DND-41 (cell line): ENCODE measurements at regions not wholly inside any gene's neighbourhood (a gene's known extent, or its start where the extent isn't known, plus 50 kb on each side); places are given as distances from the start of the nearest gene placed in this dataset.

Experiments used
- ATAC-seq: fragments of 200-7000 bp; cut with Tn5 transposase; 3 replicates; pipeline ENCODE4 v1.9.1; 2021; ENCODE audit warnings: low read depth; ENCODE audit not compliant: insufficient read depth
- DNase-seq: peaks from one replicate; pipeline ENCODE4 v3.0.0-alpha.2; 2020
- H2AFZ ChIP-seq: 2 replicates; pipeline ENCODE4 v1.6.0; 2012; ENCODE audit warnings: low read depth, low read length
- H3K27ac ChIP-seq: 2 replicates; pipeline ENCODE4 v1.5.1; 2012; ENCODE audit warnings: low read length, inconsistent platforms
- H3K27me3 ChIP-seq: fragments of 200-600 bp; sonication (generic); 2 replicates; pipeline ENCODE4 v1.6.0; 2012; ENCODE audit warnings: low read length, mild to moderate bottlenecking, inconsistent platforms; ENCODE audit not compliant: insufficient read depth, poor library complexity
- H3K36me3 ChIP-seq: 2 replicates; pipeline ENCODE4 v1.5.1; 2012; ENCODE audit warnings: low read length, inconsistent platforms; ENCODE audit not compliant: insufficient read depth
- H3K4me1 ChIP-seq: 2 replicates; pipeline ENCODE4 v1.5.1; 2012; ENCODE audit warnings: mild to moderate bottlenecking, low read length; ENCODE audit not compliant: insufficient read depth
- H3K4me2 ChIP-seq: 2 replicates; pipeline ENCODE4 v1.6.0; 2012; ENCODE audit warnings: mild to moderate bottlenecking, moderate library complexity, low read length, inconsistent platforms; ENCODE audit not compliant: insufficient read depth
- H3K4me3 ChIP-seq, 2 experiments: fragments of 200-600 bp in 1 of 2; shearing (Covaris generic) in 1 of 2; 2 replicates each; pipeline ENCODE4 v1.5.1; 2012 to 2016; ENCODE audit warnings: inconsistent platforms in 2 of 2, low read length in 2 of 2, mild to moderate bottlenecking in 2 of 2, low read depth in 1 of 2, moderate library complexity in 1 of 2
- H3K79me2 ChIP-seq: 2 replicates; pipeline ENCODE4 v1.6.0; 2012; ENCODE audit warnings: low read length, inconsistent platforms; ENCODE audit not compliant: insufficient read depth
- H3K9ac ChIP-seq: 2 replicates; pipeline ENCODE4 v1.6.0; 2012; ENCODE audit warnings: low read depth, mild to moderate bottlenecking, inconsistent platforms, low read length, moderate library complexity
- H3K9me3 ChIP-seq: 2 replicates; pipeline ENCODE4 v1.5.1; 2012; ENCODE audit warnings: low read length, moderate library complexity, mild to moderate bottlenecking, inconsistent platforms; ENCODE audit not compliant: insufficient read depth, severe bottlenecking
- H4K20me1 ChIP-seq: 2 replicates; pipeline ENCODE4 v1.6.0; 2012; ENCODE audit warnings: low read length; ENCODE audit not compliant: insufficient read depth
- EZH2 ChIP-seq: IDR thresholded peaks from 3 replicates; pipeline ENCODE4 v1.6.1; 2012; ENCODE audit warnings: borderline replicate concordance, low read depth, mild to moderate bottlenecking, moderate library complexity, low read length, inconsistent platforms; ENCODE audit not compliant: severe bottlenecking
- TF ChIP-seq, protein P1 (sequence below): IDR thresholded peaks from 2 replicates; pipeline ENCODE4 v1.5.1; 2012; ENCODE audit warnings: borderline replicate concordance, low read length, moderate library complexity, mild to moderate bottlenecking; ENCODE audit not compliant: poor library complexity, severe bottlenecking; ENCODE audit errors: extremely low read depth

- Histone ChIP-seq H3K9me3 (no peaks in the 10 kb centered on the region), H3K4me3 (no peak overlapping the region), H3K4me1 (no peaks in the 10 kb centered on the region), H2AFZ (no peak overlapping the region), H3K79me2 (no peaks in the 10 kb centered on the region), H3K9ac (no peak overlapping the region), H3K27ac (no peak overlapping the region), H3K27me3 (no peaks in the 10 kb centered on the region), H3K4me2 (no peak overlapping the region), H3K36me3 (no peaks in the 10 kb centered on the region), H4K20me1 (no peaks in the 10 kb centered on the region)
- ATAC-seq (no peak), DNase-seq (no peak)
- TF ChIP-seq EZH2, result no peak
- TF ChIP-seq, protein P1, sequence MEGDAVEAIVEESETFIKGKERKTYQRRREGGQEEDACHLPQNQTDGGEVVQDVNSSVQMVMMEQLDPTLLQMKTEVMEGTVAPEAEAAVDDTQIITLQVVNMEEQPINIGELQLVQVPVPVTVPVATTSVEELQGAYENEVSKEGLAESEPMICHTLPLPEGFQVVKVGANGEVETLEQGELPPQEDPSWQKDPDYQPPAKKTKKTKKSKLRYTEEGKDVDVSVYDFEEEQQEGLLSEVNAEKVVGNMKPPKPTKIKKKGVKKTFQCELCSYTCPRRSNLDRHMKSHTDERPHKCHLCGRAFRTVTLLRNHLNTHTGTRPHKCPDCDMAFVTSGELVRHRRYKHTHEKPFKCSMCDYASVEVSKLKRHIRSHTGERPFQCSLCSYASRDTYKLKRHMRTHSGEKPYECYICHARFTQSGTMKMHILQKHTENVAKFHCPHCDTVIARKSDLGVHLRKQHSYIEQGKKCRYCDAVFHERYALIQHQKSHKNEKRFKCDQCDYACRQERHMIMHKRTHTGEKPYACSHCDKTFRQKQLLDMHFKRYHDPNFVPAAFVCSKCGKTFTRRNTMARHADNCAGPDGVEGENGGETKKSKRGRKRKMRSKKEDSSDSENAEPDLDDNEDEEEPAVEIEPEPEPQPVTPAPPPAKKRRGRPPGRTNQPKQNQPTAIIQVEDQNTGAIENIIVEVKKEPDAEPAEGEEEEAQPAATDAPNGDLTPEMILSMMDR, result no peak
Observed at GRCh38 chrX:95628796-95629195, 1055.8 kb upstream of the DIAPH2 start.

DNA sequence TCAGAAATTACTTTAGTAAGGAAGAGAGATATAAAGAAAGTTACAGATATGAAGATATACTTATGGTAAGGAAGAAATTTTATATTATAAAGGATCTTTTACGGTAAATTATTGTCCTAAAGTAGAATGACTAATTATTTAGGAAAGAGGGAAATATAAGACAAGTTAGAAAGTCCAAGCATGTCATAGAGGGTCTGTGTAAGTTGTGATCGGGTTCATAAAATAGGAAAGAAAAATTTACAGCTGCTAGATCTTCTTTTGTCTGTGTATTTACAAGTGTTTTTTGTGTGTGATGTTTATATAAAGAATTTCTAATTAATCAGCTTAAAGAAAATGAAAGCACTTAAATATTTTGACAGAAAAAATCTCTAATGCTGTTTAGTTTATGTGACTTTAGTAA is 1054.9 kb upstream of the DIAPH2 start:
- Histone ChIP-seq H3K36me3 (no peaks in the 10 kb centered on the region), H3K9me3 (no peaks in the 10 kb centered on the region), H4K20me1 (no peaks in the 10 kb centered on the region), H3K27me3 (no peaks in the 10 kb centered on the region), H2AFZ (no peak overlapping the region), H3K4me3 (no peak overlapping the region), H3K79me2 (no peaks in the 10 kb centered on the region), H3K4me1 (no peaks in the 10 kb centered on the region), H3K27ac (no peak overlapping the region), H3K4me2 (no peak overlapping the region), H3K9ac (no peak overlapping the region)
- DNase-seq, result no peak
- no peak for ATAC-seq
- no peak for TF ChIP-seq EZH2
- TF ChIP-seq, protein P1, result no peak

DNA sequence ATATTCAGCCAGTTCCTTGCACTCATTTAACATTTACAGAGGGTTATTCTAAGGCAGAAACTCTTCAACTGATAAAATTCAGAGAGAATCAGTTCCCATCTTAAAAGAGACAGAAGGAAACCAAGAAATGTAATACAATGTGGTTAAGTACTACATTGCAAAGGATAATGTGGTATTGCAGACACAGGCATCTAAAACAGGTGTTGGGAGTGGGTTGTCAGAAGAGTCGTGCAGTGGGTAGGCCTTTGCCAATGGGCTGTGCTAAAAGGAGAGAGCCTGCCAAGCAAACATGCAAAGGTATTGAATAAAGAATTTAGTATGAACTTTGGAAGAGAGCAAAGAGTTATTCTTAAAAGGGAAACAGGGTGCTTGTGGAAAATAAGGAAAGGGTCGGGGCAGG is 1044.4 kb upstream of the DIAPH2 start:
- no peaks in the 10 kb centered on the region for H4K20me1 ChIP-seq
- H3K36me3 ChIP-seq, result no peaks in the 10 kb centered on the region
- no peak overlapping the region for H3K4me2 ChIP-seq
- H3K27me3 ChIP-seq, result no peaks in the 10 kb centered on the region
- no peak overlapping the region for H2AFZ ChIP-seq
- H3K79me2 ChIP-seq, result no peaks in the 10 kb centered on the region
- no peak overlapping the region for H3K9ac ChIP-seq
- no peaks in the 10 kb centered on the region for H3K4me1 ChIP-seq
- H3K27ac ChIP-seq, result no peak overlapping the region
- TF ChIP-seq EZH2, result no peak
- TF ChIP-seq, protein P1, result no peak
- no peak overlapping the region for H3K4me3 ChIP-seq
- DNase-seq, result no peak
- no peak for ATAC-seq
- H3K9me3 ChIP-seq, result no peaks in the 10 kb centered on the region

DNA sequence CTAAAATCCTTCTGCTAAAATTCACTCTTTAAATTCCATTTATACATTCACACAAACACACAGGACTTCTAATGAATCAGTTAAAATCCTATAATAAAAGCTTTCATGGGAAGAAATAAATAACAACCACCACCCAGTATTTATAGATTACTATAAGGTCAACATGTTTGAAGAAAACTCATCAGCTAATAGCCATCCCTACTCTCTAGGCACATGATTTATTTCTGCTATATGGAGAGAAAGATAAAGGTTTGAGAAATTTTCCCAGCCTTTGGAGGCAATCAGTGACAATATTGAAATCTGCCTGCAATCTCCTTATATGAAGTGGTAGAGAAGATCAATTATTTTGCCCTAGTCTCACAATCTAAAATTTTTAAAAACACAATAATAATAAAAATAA is 1038.9 kb upstream of the DIAPH2 start:
- no peaks in the 10 kb centered on the region for H3K9me3 ChIP-seq
- H3K4me1 ChIP-seq, result no peaks in the 10 kb centered on the region
- H2AFZ ChIP-seq, result no peak overlapping the region
- no peaks in the 10 kb centered on the region for H3K36me3 ChIP-seq
- H3K27me3 ChIP-seq, result no peaks in the 10 kb centered on the region
- no peak overlapping the region for H3K4me3 ChIP-seq
- ATAC-seq, result no peak
- H3K27ac ChIP-seq, result no peak overlapping the region
- H4K20me1 ChIP-seq, result no peaks in the 10 kb centered on the region
- H3K4me2 ChIP-seq, result no peak overlapping the region
- H3K9ac ChIP-seq, result no peak overlapping the region
- no peaks in the 10 kb centered on the region for H3K79me2 ChIP-seq
- DNase-seq, result no peak
- TF ChIP-seq EZH2, result no peak
- TF ChIP-seq, protein P1, result no peak
